H9 (cell line): ENCODE measurements at regions not wholly inside any gene's neighbourhood (a gene's known extent, or its start where the extent isn't known, plus 50 kb on each side); places are given as distances from the start of the nearest gene placed in this dataset.

Experiments
- DNase-seq: peaks from one replicate; pipeline ENCODE4 v3.0.0-alpha.2; 2017
- H2AFZ ChIP-seq: one replicate; pipeline ENCODE4 v1.6.1; 2013; ENCODE audit warnings: mild to moderate bottlenecking, low read length, control low read depth, moderate library complexity
- H2AK5ac ChIP-seq: 2 replicates; pipeline ENCODE4 v1.6.1; 2013; ENCODE audit warnings: low read length, control low read depth, mixed read lengths; ENCODE audit not compliant: insufficient read length
- H2BK120ac ChIP-seq: one replicate; pipeline ENCODE4 v1.6.1; 2013; ENCODE audit warnings: low read depth, mild to moderate bottlenecking, low read length, control low read depth, inconsistent platforms; ENCODE audit not compliant: poor library complexity, severe bottlenecking
- H2BK12ac ChIP-seq: 2 replicates; pipeline ENCODE4 v1.6.1; 2013; ENCODE audit warnings: low read length, control low read depth, mixed read lengths, low read depth; ENCODE audit not compliant: insufficient read length
- H2BK15ac ChIP-seq: 2 replicates; pipeline ENCODE4 v1.6.1; 2013; ENCODE audit warnings: low read depth, low read length, control low read depth
- H2BK20ac ChIP-seq: one replicate; pipeline ENCODE4 v1.6.1; 2013; ENCODE audit warnings: low read depth, mild to moderate bottlenecking, low read length, control low read depth, inconsistent platforms; ENCODE audit not compliant: poor library complexity, severe bottlenecking
- H2BK5ac ChIP-seq: 2 replicates; pipeline ENCODE4 v1.6.1; 2013; ENCODE audit warnings: low read length, control low read depth, mixed read lengths; ENCODE audit not compliant: insufficient read length
- H3K14ac ChIP-seq: 2 replicates; pipeline ENCODE4 v1.6.1; 2013; ENCODE audit warnings: low read length, control low read depth; ENCODE audit not compliant: insufficient read depth
- H3K18ac ChIP-seq: 2 replicates; pipeline ENCODE4 v1.6.1; 2013; ENCODE audit warnings: low read depth, mild to moderate bottlenecking, mixed read lengths, low read length, control low read depth; ENCODE audit not compliant: insufficient read length
- H3K23ac ChIP-seq: 2 replicates; pipeline ENCODE4 v1.6.1; 2013; ENCODE audit warnings: low read length, control low read depth, mixed read lengths, low read depth; ENCODE audit not compliant: insufficient read length
- H3K23me2 ChIP-seq: 2 replicates; pipeline ENCODE4 v1.6.1; 2013; ENCODE audit warnings: low read depth, mild to moderate bottlenecking, mixed read lengths, low read length, control low read depth; ENCODE audit not compliant: insufficient read length, poor library complexity, severe bottlenecking
- H3K27ac ChIP-seq: 2 replicates; pipeline ENCODE4 v1.5.1; 2013; ENCODE audit warnings: low read length, control low read depth, mixed read lengths, low read depth; ENCODE audit not compliant: insufficient read length
- H3K27me3 ChIP-seq: 2 replicates; pipeline ENCODE4 v1.6.1; 2013; ENCODE audit warnings: low read length, control low read depth, inconsistent platforms; ENCODE audit not compliant: insufficient read depth
- H3K4ac ChIP-seq: 2 replicates; pipeline ENCODE4 v1.6.1; 2013; ENCODE audit warnings: low read depth, mild to moderate bottlenecking, control low read depth, inconsistent platforms, low read length, moderate library complexity
- H3K4me1 ChIP-seq: 2 replicates; pipeline ENCODE4 v1.6.1; 2013; ENCODE audit warnings: low read length, control low read depth, inconsistent platforms; ENCODE audit not compliant: insufficient read depth
- H3K4me2 ChIP-seq: 2 replicates; pipeline ENCODE4 v1.6.1; 2013; ENCODE audit warnings: low read length, control low read depth, mixed read lengths; ENCODE audit not compliant: insufficient read length, insufficient read depth
- H3K56ac ChIP-seq: 2 replicates; pipeline ENCODE4 v1.6.1; 2013; ENCODE audit warnings: low read depth, mild to moderate bottlenecking, mixed read lengths, low read length, control low read depth; ENCODE audit not compliant: insufficient read length
- H3K79me1 ChIP-seq: 2 replicates; pipeline ENCODE4 v1.6.1; 2013; ENCODE audit warnings: low read depth, mild to moderate bottlenecking, moderate library complexity, low read length, control low read depth, inconsistent platforms; ENCODE audit not compliant: insufficient read depth, poor library complexity, severe bottlenecking
- H3K79me2 ChIP-seq: 2 replicates; pipeline ENCODE4 v1.6.1; 2013; ENCODE audit warnings: low read length, control low read depth, inconsistent platforms; ENCODE audit not compliant: insufficient read depth
- H3K9ac ChIP-seq: 2 replicates; pipeline ENCODE4 v1.6.1; 2013; ENCODE audit warnings: low read length, control low read depth, mixed read lengths; ENCODE audit not compliant: insufficient read length; ENCODE audit errors: extremely low read depth
- H3K9me3 ChIP-seq: one replicate; pipeline ENCODE4 v1.6.1; 2013; ENCODE audit warnings: low read depth, low read length, inconsistent platforms; ENCODE audit not compliant: control insufficient read depth
- H3T11ph ChIP-seq: one replicate; pipeline ENCODE4 v1.6.1; 2013; ENCODE audit warnings: mild to moderate bottlenecking, low read length, control low read depth, inconsistent platforms
- H4K20me1 ChIP-seq: one replicate; pipeline ENCODE4 v1.6.1; 2013; ENCODE audit not compliant: control insufficient read depth, insufficient read length, insufficient read depth
- H4K5ac ChIP-seq: 2 replicates; pipeline ENCODE4 v1.6.1; 2013; ENCODE audit warnings: low read depth, mild to moderate bottlenecking, mixed read lengths, low read length, control low read depth; ENCODE audit not compliant: insufficient read length
- H4K8ac ChIP-seq: replicated peaks from 2 replicates; pipeline ENCODE4 v1.6.1; 2013; ENCODE audit warnings: low read length, control low read depth, mixed read lengths, low read depth; ENCODE audit not compliant: insufficient read length
- H4K91ac ChIP-seq: 2 replicates; pipeline ENCODE4 v1.6.1; 2013; ENCODE audit warnings: low read depth, mild to moderate bottlenecking, moderate library complexity, mixed read lengths, low read length, control low read depth; ENCODE audit not compliant: insufficient read length
- H3K27ac Mint-ChIP-seq, 3 experiments: 2 replicates in 2 of 3; 3 replicates in 1 of 3; pipeline ENCODE4 v1.8.0; 2020 to 2021; ENCODE audit warnings: mixed read lengths in 3 of 3, mild to moderate bottlenecking in 1 of 3, moderate library complexity in 1 of 3
- H3K27me3 Mint-ChIP-seq: 2 replicates; pipeline ENCODE4 v1.8.0; 2021; ENCODE audit warnings: low read depth, mild to moderate bottlenecking, moderate library complexity, mixed read lengths
- H3K36me3 Mint-ChIP-seq, 3 experiments: 2 replicates in 2 of 3; 3 replicates in 1 of 3; pipeline ENCODE4 v1.8.0; 2020 to 2021; ENCODE audit warnings: low read depth in 3 of 3, mixed read lengths in 3 of 3; ENCODE audit not compliant: insufficient read depth in 1 of 3
- H3K4me1 Mint-ChIP-seq, 2 experiments: 2 replicates each; pipeline ENCODE4 v1.8.0; 2020; ENCODE audit warnings: mixed read lengths in 2 of 2
- H3K4me3 Mint-ChIP-seq, 2 experiments: 2 replicates in 1 of 2; 3 replicates in 1 of 2; pipeline ENCODE4 v1.8.0; 2020 to 2021; ENCODE audit warnings: mild to moderate bottlenecking in 2 of 2, mixed read lengths in 2 of 2, moderate library complexity in 1 of 2
- H3K9me3 Mint-ChIP-seq, 2 experiments: 2 replicates in 1 of 2; 3 replicates in 1 of 2; pipeline ENCODE4 v1.8.0; 2020; ENCODE audit warnings: mild to moderate bottlenecking in 2 of 2, mixed read lengths in 2 of 2, moderate library complexity in 1 of 2
- CTCF ChIP-seq: fragments of 200-600 bp; sonication (generic); conservative IDR thresholded peaks from 3 replicates; pipeline ENCODE4 v1.8.0; 2021; ENCODE audit warnings: antibody characterized with exemption, mild to moderate bottlenecking
- WGBS: extraction: QIAGEN DNeasy Blood & Tissue Kit; methylation state at CpG from one replicate; pipeline ENCODE4 v1.1.7; 2013; ENCODE audit warnings: missing lambda C conversion rate, low lambda C conversion rate, mixed read lengths; ENCODE audit not compliant: insufficient read length; ENCODE audit errors: extremely low coverage; 5-methylcytosine and 5-hydroxymethylcytosine counted together

- H2AK5ac ChIP-seq = no peak overlapping the region
- H4K5ac ChIP-seq = no peak overlapping the region
- H3K18ac ChIP-seq = no peak overlapping the region
- H3K4me2 ChIP-seq = no peak overlapping the region
- no peak overlapping the region for H2AFZ ChIP-seq
- H4K20me1 ChIP-seq = no peaks in the 10 kb centered on the region
- H2BK15ac ChIP-seq = no peak overlapping the region
- no peak overlapping the region for H3T11ph ChIP-seq
- no peak overlapping the region for H3K14ac ChIP-seq
- peaks cover 9 to 13% of the 10 kb centered on the region in 2 experiments; a peak in 3 of 5 replicates for H3K9me3 Mint-ChIP-seq
- H2BK20ac ChIP-seq = no peak overlapping the region
- no peak overlapping the region for H2BK5ac ChIP-seq
- H2BK120ac ChIP-seq = no peak overlapping the region
- no peak overlapping the region for H4K91ac ChIP-seq
- WGBS = no CpG with 5 or more reads among the region's 3 CpGs
- no peaks in the 10 kb centered on the region; the same call in 1 of the 2 replicates for H3K4me1 ChIP-seq
- no peak overlapping the region for H3K56ac ChIP-seq
- no peak overlapping the region for H3K27ac ChIP-seq
- peaks cover 3 to 9% (median 7%) of the 10 kb centered on the region in 3 experiments; a peak in 3 of 7 replicates for H3K36me3 Mint-ChIP-seq
- DNase-seq = no peak
- peaks cover 10% of the 10 kb centered on the region for H3K9me3 ChIP-seq
- H3K23ac ChIP-seq = no peak overlapping the region
- TF ChIP-seq CTCF = no peak
- no peak overlapping the region for H3K9ac ChIP-seq
- no peak overlapping the region for H3K4ac ChIP-seq
- no peak overlapping the region for H2BK12ac ChIP-seq
- H3K27me3 ChIP-seq = no peaks in the 10 kb centered on the region
- no peaks in the 10 kb centered on the region for H3K23me2 ChIP-seq
- H3K4me3 Mint-ChIP-seq = no peak overlapping the region
- peaks cover 8 to 17% of the 10 kb centered on the region in 2 experiments for H3K4me1 Mint-ChIP-seq
- no peaks in the 10 kb centered on the region for H3K27me3 Mint-ChIP-seq
- no peaks in the 10 kb centered on the region for H3K79me2 ChIP-seq
- H3K79me1 ChIP-seq = no peaks in the 10 kb centered on the region
- H4K8ac ChIP-seq = no peak overlapping the region
- no peak overlapping the region for H3K27ac Mint-ChIP-seq
Observed at GRCh38 chr18:70448588-70448987, 159.7 kb downstream of the SOCS6 start.
